C4-2B (cell line): ENCODE measurements at regions not wholly inside any gene's neighbourhood (a gene's known extent, or its start where the extent isn't known, plus 50 kb on each side); places are given as distances from the start of the nearest gene placed in this dataset.

ENCODE experiments used
- CTCF ChIP-seq: fragments of 450-650 bp; conservative IDR thresholded peaks from 2 replicates; pipeline ENCODE4 v1.5.1; 2017; ENCODE audit warnings: mild to moderate bottlenecking
- ZFX ChIP-seq: fragments of 450-650 bp; IDR thresholded peaks from 2 replicates; pipeline ENCODE4 v1.6.1; 2017

GRCh38 chr7:8314566-8314965 lies 52.6 kb upstream of the ICA1 start:
- TF ChIP-seq CTCF (no peak), ZFX (no peak)
